Ureter (tissue), 1 donor: ENCODE measurements at regions not wholly inside any gene's neighbourhood (a gene's known extent, or its start where the extent isn't known, plus 50 kb on each side); places are given as distances from the start of the nearest gene placed in this dataset.

ENCODE experiments used
- DNase-seq: peaks from one replicate; pipeline ENCODE4 v3.0.0-alpha.2; 2020; ENCODE audit warnings: low spot score
- donor health status: DM: yes; HTN: yes; CAD: no.

- no peak for DNase-seq
Measured at GRCh38 chr12:108035372-108035771, 93.7 kb upstream of the WSCD2 start.

- no peak for DNase-seq
Measured at GRCh38 chr12:108037960-108038359, 91.1 kb upstream of the WSCD2 start.

GRCh38 chr12:108039794-108040193 is 89.3 kb upstream of the WSCD2 start:
- DNase-seq: no peak

GRCh38 chr12:108040947-108041346 is 88.1 kb upstream of the WSCD2 start:
- DNase-seq: no peak

GRCh38 chr12:108043286-108043685 is 85.8 kb upstream of the WSCD2 start:
- no peak for DNase-seq

GRCh38 chr12:108043750-108044533 is 85.1 kb upstream of the WSCD2 start:
- no peak for DNase-seq

GRCh38 chr12:108046135-108046534 is 83.0 kb upstream of the WSCD2 start:
- no peak for DNase-seq

GRCh38 chr12:108046650-108047049 is 82.4 kb upstream of the WSCD2 start:
- DNase-seq: no peak

- DNase-seq: no peak
Measured at GRCh38 chr12:108047071-108047550, 82.0 kb upstream of the WSCD2 start.

GRCh38 chr12:108048686-108049085 is 80.4 kb upstream of the WSCD2 start:
- no peak for DNase-seq

- DNase-seq: no peak
Measured at GRCh38 chr12:108050696-108051095, 78.4 kb upstream of the WSCD2 start.

GRCh38 chr12:108052260-108052659 is 76.8 kb upstream of the WSCD2 start:
- no peak for DNase-seq

- DNase-seq: no peak
Measured at GRCh38 chr12:108053512-108053911, 75.6 kb upstream of the WSCD2 start.

GRCh38 chr12:108054496-108054895 is 74.6 kb upstream of the WSCD2 start:
- no peak for DNase-seq

- DNase-seq: no peak
Measured at GRCh38 chr12:108055141-108055540, 73.9 kb upstream of the WSCD2 start.

GRCh38 chr12:108060067-108060466 is 69.0 kb upstream of the WSCD2 start:
- DNase-seq: no peak

GRCh38 chr12:108060903-108061302 is 68.2 kb upstream of the WSCD2 start:
- no peak for DNase-seq

- DNase-seq: no peak
Measured at GRCh38 chr12:108063192-108063591, 65.9 kb upstream of the WSCD2 start.

- no peak for DNase-seq
Measured at GRCh38 chr12:108065069-108065468, 64.0 kb upstream of the WSCD2 start.

GRCh38 chr12:108066583-108067577 is 62.2 kb upstream of the WSCD2 start:
- DNase-seq: no peak

GRCh38 chr12:108069651-108070165 is 59.4 kb upstream of the WSCD2 start:
- no peak for DNase-seq

GRCh38 chr12:108075561-108075960 is 53.5 kb upstream of the WSCD2 start:
- DNase-seq: no peak
